ENCODE measurements at regions not wholly inside any gene's neighbourhood (a gene's known extent, or its start where the extent isn't known, plus 50 kb on each side); places are given as distances from the start of the nearest gene placed in this dataset.

DNA sequence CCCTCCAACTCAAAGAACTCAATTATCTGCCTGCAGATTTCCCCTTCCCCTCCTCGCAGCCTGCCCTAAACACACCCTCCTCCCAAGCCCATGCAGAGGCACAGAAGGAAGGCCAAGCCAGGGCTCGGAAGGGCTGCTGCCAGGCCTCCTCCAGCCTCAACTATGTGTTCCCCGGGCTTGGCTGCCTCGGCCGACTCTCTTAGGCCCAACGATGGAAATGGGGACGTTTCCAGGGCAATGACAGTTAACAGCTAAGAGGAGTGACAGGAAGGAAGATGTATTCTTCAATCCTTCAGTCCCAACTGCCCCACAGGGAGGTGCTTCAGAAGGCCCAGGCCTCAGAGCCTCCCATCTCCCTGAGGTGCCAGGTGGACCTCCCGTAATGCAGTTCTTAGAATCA is 104.0 kb upstream of the AKIP1 start:
- TF ChIP-seq, protein P1, sequence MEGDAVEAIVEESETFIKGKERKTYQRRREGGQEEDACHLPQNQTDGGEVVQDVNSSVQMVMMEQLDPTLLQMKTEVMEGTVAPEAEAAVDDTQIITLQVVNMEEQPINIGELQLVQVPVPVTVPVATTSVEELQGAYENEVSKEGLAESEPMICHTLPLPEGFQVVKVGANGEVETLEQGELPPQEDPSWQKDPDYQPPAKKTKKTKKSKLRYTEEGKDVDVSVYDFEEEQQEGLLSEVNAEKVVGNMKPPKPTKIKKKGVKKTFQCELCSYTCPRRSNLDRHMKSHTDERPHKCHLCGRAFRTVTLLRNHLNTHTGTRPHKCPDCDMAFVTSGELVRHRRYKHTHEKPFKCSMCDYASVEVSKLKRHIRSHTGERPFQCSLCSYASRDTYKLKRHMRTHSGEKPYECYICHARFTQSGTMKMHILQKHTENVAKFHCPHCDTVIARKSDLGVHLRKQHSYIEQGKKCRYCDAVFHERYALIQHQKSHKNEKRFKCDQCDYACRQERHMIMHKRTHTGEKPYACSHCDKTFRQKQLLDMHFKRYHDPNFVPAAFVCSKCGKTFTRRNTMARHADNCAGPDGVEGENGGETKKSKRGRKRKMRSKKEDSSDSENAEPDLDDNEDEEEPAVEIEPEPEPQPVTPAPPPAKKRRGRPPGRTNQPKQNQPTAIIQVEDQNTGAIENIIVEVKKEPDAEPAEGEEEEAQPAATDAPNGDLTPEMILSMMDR (IDR thresholded peaks at IDR 0.05) = no peak
- Histone ChIP-seq H3K4me3 (peak overlapping the region; percentile 12), H3K27ac (peak overlapping the region in 1 of 2 donors; percentile 70)
- DNase-seq (ENCODE audit: low spot score) = no peak

DNA sequence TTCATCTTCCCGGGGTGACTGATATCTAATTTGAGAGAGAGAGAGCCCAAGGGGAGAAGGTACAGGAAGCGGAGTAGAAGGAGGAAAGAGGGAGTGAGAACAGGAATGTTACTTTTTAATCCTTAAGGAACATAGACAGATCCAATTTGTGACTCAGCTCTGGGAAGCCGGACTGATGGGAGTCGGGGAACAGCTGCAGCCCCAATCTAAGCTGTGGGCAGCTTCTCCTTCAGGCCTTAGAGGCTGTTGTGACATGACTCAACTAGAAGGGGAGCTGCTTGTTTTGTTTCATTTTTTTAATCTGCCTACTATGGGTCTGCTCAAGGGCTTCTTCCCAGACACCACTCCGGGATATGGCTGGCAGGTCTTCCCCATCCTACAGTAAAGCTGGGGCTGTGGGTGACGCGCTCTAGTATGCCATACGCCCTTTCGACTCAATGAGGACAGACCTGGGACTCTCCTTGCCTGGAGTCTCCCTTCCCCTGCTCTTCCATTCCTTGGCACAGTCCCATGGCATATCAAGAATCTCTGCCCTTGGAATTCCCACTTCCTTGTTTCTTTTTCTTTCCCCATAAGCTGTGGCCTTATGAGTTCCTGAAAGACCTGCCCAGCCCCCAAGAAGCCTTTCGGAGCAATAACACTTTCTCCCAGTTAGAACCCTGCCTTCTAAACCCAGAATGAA is 103.3 kb upstream of the AKIP1 start:
- Histone ChIP-seq H3K4me3 (peak overlapping the region; percentile 75), H3K27ac (peak overlapping the region; percentile 44 to 70)
- no peak for DNase-seq (ENCODE audit: low spot score)
- TF ChIP-seq, protein P1 (IDR thresholded peaks at IDR 0.05) = no peak

DNA sequence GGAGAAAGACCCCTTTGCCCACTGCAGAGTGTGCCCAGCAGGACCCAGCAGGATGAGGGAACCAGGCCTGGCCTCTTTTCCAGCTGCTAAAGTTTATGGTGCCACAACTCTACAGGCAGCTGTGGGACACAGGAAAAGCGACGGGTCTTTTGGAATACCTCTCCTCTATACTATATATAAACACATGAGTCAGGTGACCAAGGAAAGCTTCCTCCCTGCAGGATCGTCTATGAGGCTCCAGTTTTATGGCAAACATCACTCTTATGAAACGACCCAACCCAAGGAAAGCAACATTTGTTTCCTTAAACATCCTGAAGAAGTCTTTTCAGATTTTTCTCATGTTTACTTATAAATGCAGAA is 102.8 kb upstream of the AKIP1 start:
- H3K27ac ChIP-seq = peak overlapping the region; percentile 44 to 70
- peak overlapping the region; percentile 75 for H3K4me3 ChIP-seq
- TF ChIP-seq, protein P1 (IDR thresholded peaks at IDR 0.05) = no peak
- no peak for DNase-seq (ENCODE audit: low spot score)

DNA sequence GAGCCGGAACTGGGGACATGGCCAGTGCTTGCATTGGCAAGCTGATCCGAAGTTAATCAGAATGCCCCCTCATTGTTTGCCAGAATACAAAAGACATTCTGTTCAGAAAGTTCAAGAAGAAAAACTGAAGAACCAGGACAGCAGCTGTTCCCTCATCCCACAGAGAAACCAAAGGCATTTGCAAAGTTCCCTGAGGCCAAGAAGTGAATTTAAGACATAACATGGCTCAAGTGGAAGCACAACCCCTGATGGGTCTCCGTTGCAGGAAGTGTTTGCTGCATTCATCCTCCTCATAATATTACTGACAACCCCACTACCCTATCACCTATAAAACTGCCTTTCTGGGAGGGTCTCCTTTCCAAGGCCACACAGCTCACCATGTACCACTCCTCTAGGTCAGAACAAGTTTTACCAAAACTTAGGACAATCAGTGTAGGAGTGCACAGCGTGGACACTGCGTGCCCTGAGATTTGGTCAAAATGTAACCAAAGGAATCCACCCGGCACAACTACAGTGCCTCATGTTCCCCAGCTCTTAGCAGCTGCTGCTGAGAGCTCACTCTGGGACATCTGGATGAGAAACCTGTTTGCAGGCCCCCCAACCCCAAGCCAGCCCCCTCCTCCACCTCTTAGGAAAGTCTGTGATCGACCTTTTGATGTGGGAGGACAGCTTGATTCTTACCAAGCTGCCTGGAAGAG is 101.6 kb upstream of the AKIP1 start:
- no peak for DNase-seq (ENCODE audit: low spot score)
- Histone ChIP-seq H3K4me3 (peak overlapping the region; percentile 75), H3K27ac (peak overlapping the region; percentile 29 to 70)
- TF ChIP-seq, protein P1 (IDR thresholded peaks at IDR 0.05) = no peak

DNA sequence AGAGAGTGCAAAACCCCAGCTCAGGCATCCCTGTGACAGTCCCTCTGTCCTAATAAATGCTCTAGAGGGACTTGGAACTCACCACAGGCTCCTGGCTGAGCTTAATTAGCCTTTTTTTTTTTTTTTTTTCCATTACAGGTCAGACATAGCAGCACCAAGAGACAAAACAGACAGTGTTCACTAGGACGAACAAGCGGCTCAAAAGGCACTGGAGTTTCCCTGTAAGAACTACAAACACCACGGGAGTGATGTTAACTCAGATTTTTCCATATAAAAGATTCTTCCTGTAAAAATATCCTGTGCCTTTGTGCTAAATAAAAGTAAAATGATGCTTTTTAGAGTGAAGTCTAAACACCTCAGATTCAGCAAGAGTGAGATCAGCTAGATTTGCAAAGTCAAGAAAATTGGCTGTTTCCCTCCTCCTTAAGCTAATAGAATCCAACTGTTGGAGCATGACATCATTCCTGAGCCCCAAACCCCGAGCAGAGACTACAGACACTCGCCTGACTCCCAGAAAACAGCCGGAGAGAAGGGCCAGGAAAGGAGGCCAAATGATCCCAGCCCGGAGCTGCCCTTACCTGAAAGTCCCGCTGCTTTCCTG is 101.0 kb upstream of the AKIP1 start:
- Histone ChIP-seq H3K27ac (peak overlapping the region; percentile 36 to 81), H3K4me3 (peak overlapping the region; percentile 75)
- no peak for DNase-seq (ENCODE audit: low spot score)
- TF ChIP-seq, protein P1 (IDR thresholded peaks at IDR 0.05) = no peak

DNA sequence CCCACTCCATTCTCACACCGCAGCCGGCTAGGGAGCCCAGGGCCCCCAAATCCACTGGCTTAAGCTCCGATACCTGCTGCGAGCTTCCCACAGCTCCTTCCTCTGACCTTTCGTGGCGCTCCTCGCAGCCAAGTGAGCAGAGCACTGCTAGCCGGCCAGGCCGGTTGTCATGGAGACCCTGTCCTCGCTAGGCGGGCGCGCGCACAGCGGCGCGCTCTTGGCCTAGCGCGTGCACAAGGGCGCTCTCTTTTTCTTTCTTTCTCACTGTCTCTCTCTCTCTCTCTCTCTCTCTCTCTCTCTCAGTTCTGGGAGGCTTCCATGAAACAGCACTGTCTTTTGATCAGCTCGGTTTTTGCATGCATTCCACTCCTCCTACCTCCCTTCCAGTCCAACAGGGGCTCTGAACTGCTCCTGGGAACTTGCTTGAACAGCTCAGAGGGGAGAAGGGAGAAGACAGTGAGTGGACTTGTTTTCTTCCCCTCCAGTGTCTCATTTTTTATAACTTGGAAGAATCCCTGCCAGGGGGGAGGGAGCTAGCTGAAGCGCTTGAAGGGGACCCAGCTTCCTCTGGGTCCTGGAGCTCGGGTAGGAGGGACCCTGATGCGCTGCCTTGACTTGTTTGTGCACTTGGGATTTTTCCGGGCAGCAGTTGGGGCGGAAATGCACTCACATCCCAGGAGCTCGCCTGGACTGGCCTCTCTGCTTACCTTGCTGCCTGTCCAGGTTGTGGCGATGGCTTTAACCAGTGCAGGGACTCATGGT is 100.3 kb upstream of the AKIP1 start:
- DNase-seq (ENCODE audit: low spot score) = peak; percentile 85
- Histone ChIP-seq H3K4me3 (peak overlapping the region; percentile 75), H3K27ac (peak overlapping the region; percentile 36 to 81)
- TF ChIP-seq, protein P1 (IDR thresholded peaks at IDR 0.05) = no peak
